Neutrophil (primary cell): ENCODE measurements at regions not wholly inside any gene's neighbourhood (a gene's known extent, or its start where the extent isn't known, plus 50 kb on each side); places are given as distances from the start of the nearest gene placed in this dataset.

Source experiments
- H3K27ac ChIP-seq: fragments of 200-600 bp; sonication (generic); 2 replicates; pipeline ENCODE4 v1.5.1; 2016; ENCODE audit warnings: mild to moderate bottlenecking, moderate library complexity
- H3K27me3 ChIP-seq: fragments of 200-600 bp; sonication (generic); 2 replicates; pipeline ENCODE4 v1.6.0; 2016; ENCODE audit warnings: mild to moderate bottlenecking
- H3K36me3 ChIP-seq: fragments of 200-600 bp; sonication (generic); 2 replicates; pipeline ENCODE4 v1.5.1; 2017
- H3K4me1 ChIP-seq, 2 experiments: fragments of 200-600 bp in 1 of 2; sonication (generic) in 1 of 2; 1 replicate in 1 of 2; 2 replicates in 1 of 2; pipeline versions ENCODE4 v1.5.1 to v1.6.1; 2013 to 2016; ENCODE audit warnings: low read depth in 1 of 2, low read length in 1 of 2, mild to moderate bottlenecking in 1 of 2, moderate library complexity in 1 of 2; ENCODE audit not compliant: control insufficient read depth in 1 of 2, insufficient read depth in 1 of 2
- H3K4me3 ChIP-seq, 2 experiments: fragments of 200-600 bp in 1 of 2; sonication (generic) in 1 of 2; 1 replicate in 1 of 2; 2 replicates in 1 of 2; pipeline ENCODE4 v1.5.1; 2013 to 2016; ENCODE audit warnings: low read depth in 1 of 2, low read length in 1 of 2, mild to moderate bottlenecking in 1 of 2, moderate library complexity in 1 of 2
- H3K9me3 ChIP-seq: fragments of 200-600 bp; sonication (generic); 2 replicates; pipeline ENCODE4 v1.5.1; 2016
- CTCF ChIP-seq: fragments of 200-600 bp; sonication (generic); IDR thresholded peaks from 2 replicates; pipeline ENCODE4 v1.5.1; 2016; ENCODE audit warnings: antibody characterized with exemption

DNA sequence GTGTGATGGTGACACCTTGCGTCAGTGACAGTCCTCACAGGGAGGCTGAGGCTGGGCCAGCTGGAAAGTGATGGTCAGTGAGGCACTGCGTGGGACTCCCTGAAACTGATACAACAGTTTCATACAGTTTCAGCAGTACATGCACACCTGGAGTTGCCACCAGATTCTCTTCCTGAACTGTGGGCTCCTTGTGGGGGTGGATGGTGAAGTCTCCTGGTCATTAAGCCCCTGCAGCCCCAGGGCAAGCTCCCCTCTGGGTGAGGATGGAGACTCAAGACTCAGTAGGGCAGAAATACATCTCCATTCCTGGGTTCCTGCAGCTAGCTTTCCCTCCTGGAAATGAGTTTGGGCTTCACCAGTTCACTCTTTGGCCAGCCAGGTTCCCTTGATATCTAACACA, 392.7 kb downstream of the UQCRFS1 start:
- no peaks in the 10 kb centered on the region for H3K4me1 ChIP-seq
- H3K36me3 ChIP-seq = no peaks in the 10 kb centered on the region
- H3K27me3 ChIP-seq = no peaks in the 10 kb centered on the region
- H3K9me3 ChIP-seq = no peaks in the 10 kb centered on the region
- H3K4me3 ChIP-seq = no peak overlapping the region
- TF ChIP-seq CTCF = no peak
- no peak overlapping the region for H3K27ac ChIP-seq

DNA sequence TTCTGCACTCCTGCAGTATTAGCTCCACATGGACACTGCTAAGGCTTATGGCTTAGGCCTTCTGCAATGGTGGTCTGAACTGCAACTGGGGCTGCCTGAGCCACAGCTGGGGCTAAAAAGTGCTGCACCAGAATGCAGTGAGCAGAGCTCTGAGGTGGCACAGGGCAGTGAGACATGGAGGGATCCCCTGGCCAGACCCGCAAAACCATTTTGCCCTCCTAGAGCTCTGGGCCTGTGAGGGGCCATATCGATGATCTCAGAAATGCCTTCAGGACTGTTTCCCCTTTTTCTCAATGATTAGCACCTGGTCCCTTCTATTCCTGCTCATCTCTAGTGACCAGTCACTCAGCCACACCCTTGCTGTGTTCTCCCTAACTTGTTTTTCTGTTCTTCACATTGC, 397.7 kb downstream of the UQCRFS1 start:
- H3K9me3 ChIP-seq = no peaks in the 10 kb centered on the region
- no peak overlapping the region for H3K27ac ChIP-seq
- TF ChIP-seq CTCF = no peak
- H3K36me3 ChIP-seq = no peaks in the 10 kb centered on the region
- no peak overlapping the region for H3K4me3 ChIP-seq
- no peaks in the 10 kb centered on the region for H3K27me3 ChIP-seq
- H3K4me1 ChIP-seq = no peaks in the 10 kb centered on the region

DNA sequence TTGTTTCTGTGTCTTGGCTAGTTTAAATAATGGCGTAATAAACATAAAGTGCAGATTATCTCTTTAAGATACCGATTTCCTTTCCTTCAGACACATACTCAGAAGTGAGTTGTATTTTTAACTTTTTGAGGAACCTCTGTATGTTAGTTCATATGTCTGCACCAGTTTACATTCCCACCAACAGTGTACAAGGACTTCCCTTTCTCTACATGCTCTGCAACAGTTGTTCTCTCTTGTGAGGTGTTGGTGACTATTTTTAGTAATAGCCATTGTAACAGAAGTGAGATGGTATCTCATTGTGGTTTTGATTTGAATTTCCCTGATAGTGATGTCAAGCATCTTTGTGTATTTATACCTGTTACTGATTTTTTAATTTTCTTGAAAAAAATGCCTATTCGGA, 418.6 kb downstream of the UQCRFS1 start:
- peaks cover 50% of the 10 kb centered on the region for H3K27me3 ChIP-seq
- no peak for TF ChIP-seq CTCF
- H3K36me3 ChIP-seq = no peaks in the 10 kb centered on the region
- no peaks in the 10 kb centered on the region for H3K9me3 ChIP-seq
- H3K4me1 ChIP-seq = no peaks in the 10 kb centered on the region
- no peak overlapping the region for H3K27ac ChIP-seq
- H3K4me3 ChIP-seq = no peak overlapping the region

- Histone ChIP-seq H3K9me3 (no peaks in the 10 kb centered on the region), H3K4me3 (no peak overlapping the region), H3K27me3 (peaks cover 50% of the 10 kb centered on the region), H3K27ac (no peak overlapping the region), H3K4me1 (no peaks in the 10 kb centered on the region), H3K36me3 (no peaks in the 10 kb centered on the region)
- no peak for TF ChIP-seq CTCF
Observed at GRCh38 chr19:28793391-28794168, 419.4 kb downstream of the UQCRFS1 start.

- Histone ChIP-seq H3K4me1 (no peaks in the 10 kb centered on the region), H3K27me3 (no peaks in the 10 kb centered on the region), H3K27ac (no peak overlapping the region), H3K9me3 (no peaks in the 10 kb centered on the region), H3K36me3 (no peaks in the 10 kb centered on the region), H3K4me3 (no peak overlapping the region)
- no peak for TF ChIP-seq CTCF
Observed at GRCh38 chr19:28785971-28786370, 427.0 kb downstream of the UQCRFS1 start.
